HepG2 (cell line): ENCODE measurements at regions not wholly inside any gene's neighbourhood (a gene's known extent, or its start where the extent isn't known, plus 50 kb on each side); places are given as distances from the start of the nearest gene placed in this dataset.

Experiments used
- AKAP8 ChIP-seq: sonication (generic); formaldehyde crosslinking; IDR thresholded peaks from 2 replicates; pipeline ENCODE4 v1.5.1; 2020; ENCODE audit warnings: mild to moderate bottlenecking, missing genetic modification reagents
- POLR2A ChIP-seq, 2 experiments: IDR thresholded peaks; 2 replicates each; pipeline ENCODE4 v1.6.1; 2011; ENCODE audit warnings: low read depth in 2 of 2, low read length in 2 of 2, mild to moderate bottlenecking in 1 of 2, moderate library complexity in 1 of 2; ENCODE audit not compliant: insufficient read depth in 1 of 2
- SRSF9 ChIP-seq: fragments of 200-400 bp; formaldehyde crosslinking; IDR thresholded peaks from 2 replicates; pipeline ENCODE4 v1.6.1; 2018; ENCODE audit warnings: borderline replicate concordance, mild to moderate bottlenecking, low read depth, low read length; ENCODE audit not compliant: insufficient read depth, poor library complexity, severe bottlenecking
- ZNF136 ChIP-seq: sonication (generic); formaldehyde crosslinking; IDR thresholded peaks from 2 replicates; pipeline ENCODE4 v1.8.1; 2022; ENCODE audit warnings: low read depth, mild to moderate bottlenecking, moderate library complexity, missing genetic modification reagents
- ZNF589 ChIP-seq: sonication (generic); formaldehyde crosslinking; conservative IDR thresholded peaks from 2 replicates; pipeline ENCODE4 v1.8.0; 2022; ENCODE audit warnings: mild to moderate bottlenecking, moderate library complexity, missing genetic modification reagents
- TF ChIP-seq, protein P1 (sequence below), 2 experiments: sonication (generic) in 1 of 2; formaldehyde crosslinking in 1 of 2; IDR thresholded peaks; 2 replicates each; pipeline versions ENCODE4 v1.5.1 to v1.6.1; 2011 to 2020; ENCODE audit warnings: borderline replicate concordance in 1 of 2, low read depth in 1 of 2, low read length in 1 of 2, mild to moderate bottlenecking in 1 of 2, missing genetic modification reagents in 1 of 2, moderate library complexity in 1 of 2

DNA sequence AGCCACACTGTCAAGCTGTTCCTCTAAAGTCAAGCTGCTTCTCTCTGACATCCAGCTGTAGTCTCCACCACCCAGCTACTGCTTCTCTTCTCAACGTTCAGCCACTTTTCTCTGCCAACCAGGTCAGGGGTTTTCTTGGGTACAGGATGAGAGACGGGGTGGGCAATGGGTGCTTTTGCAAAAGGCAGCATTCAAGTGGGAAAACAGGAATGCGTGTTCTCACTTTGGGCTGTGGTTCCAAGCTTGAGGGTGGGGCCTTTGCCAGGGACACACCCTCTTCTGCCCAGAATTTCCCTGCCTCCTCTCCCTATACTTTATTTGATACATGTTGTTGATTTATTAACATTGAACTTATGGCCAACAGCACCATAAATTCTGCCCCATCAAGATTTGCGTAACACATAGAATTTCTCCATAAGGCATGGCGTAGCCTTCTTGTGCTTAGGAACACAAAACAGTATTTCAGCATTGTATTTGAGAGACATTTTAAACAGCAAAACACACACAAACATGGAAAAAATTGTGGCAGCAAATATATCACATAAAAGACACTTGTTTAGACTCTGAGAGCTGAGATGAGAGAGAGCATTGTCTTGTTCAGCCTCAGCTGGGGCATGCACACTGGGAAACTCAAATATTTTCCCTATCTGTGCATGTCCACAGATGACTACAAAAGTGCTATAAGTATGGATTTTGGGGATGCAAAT is 392.8 kb downstream of the SLITRK6 start:
- no peak for TF ChIP-seq ZNF136
- TF ChIP-seq, protein P1, sequence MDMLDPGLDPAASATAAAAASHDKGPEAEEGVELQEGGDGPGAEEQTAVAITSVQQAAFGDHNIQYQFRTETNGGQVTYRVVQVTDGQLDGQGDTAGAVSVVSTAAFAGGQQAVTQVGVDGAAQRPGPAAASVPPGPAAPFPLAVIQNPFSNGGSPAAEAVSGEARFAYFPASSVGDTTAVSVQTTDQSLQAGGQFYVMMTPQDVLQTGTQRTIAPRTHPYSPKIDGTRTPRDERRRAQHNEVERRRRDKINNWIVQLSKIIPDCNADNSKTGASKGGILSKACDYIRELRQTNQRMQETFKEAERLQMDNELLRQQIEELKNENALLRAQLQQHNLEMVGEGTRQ (IDR thresholded peaks at IDR 0.05; ENCODE audit: low read depth, low read length), result no peak
- TF ChIP-seq, protein P1 (CRISPR knock-in tag; IDR thresholded peaks at IDR 0.05; ENCODE audit: borderline replicate concordance), result no peak
- no peak for TF ChIP-seq AKAP8 (CRISPR knock-in tag)
- TF ChIP-seq SRSF9, result no peak
- no peak for TF ChIP-seq ZNF589
- no peak for TF ChIP-seq POLR2A (IDR thresholded peaks at IDR 0.05; ENCODE audit: insufficient read depth in 1 of 2, low read depth in 2 of 2, low read length in 2 of 2)
